ENCODE measurements at regions not wholly inside any gene's neighbourhood (a gene's known extent, or its start where the extent isn't known, plus 50 kb on each side); places are given as distances from the start of the nearest gene placed in this dataset.

DNA sequence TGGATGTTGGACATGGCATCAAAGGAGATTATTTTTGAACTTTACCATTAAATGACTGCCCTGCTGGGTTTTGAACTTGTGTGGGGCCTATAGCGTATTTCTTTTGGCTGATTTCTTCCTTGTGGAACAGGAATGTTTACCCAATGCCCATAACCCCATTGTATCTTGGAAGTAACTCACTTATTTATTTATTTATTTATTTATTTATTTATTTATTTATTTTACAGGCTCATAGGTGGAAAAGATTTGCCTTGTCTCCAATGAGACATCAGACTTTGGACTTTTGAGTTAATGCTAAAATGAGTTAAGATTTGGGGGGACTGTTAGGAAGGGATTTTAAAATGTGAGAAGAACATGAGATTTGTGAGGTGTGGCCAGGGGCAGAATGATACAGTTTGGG lies 273.1 kb downstream of the SLITRK2 start:
- Histone ChIP-seq H3K27me3 (ENCODE audit: insufficient read depth, low read length) (no peaks in the 10 kb centered on the region), H3K18ac (ENCODE audit: insufficient read length, low read depth, low read length) (no peak overlapping the region), H2BK5ac (ENCODE audit: insufficient read length, low read length) (no peak overlapping the region), H3K9ac (ENCODE audit: extremely low read depth, insufficient read length, low read length) (no peak overlapping the region), H2AK5ac (ENCODE audit: insufficient read length, low read length) (no peak overlapping the region), H4K8ac (replicated peaks; ENCODE audit: insufficient read length, low read depth, low read length) (no peak overlapping the region), H4K5ac (ENCODE audit: insufficient read length, low read depth, low read length) (no peak overlapping the region), H2BK15ac (ENCODE audit: low read depth, low read length) (no peak overlapping the region), H2BK12ac (ENCODE audit: insufficient read length, low read depth, low read length) (no peak overlapping the region), H3K56ac (ENCODE audit: insufficient read length, low read depth, low read length) (no peak overlapping the region), H3T11ph (ENCODE audit: low read length) (no peak overlapping the region), H3K4me2 (ENCODE audit: insufficient read depth, insufficient read length, low read length) (no peak overlapping the region), H2BK20ac (ENCODE audit: low read depth, low read length, poor library complexity, severe bottlenecking) (peak overlapping the region; percentile 32), H3K4me1 (ENCODE audit: insufficient read depth, low read length) (no peaks in the 10 kb centered on the region), H3K79me1 (ENCODE audit: insufficient read depth, low read depth, low read length, poor library complexity, severe bottlenecking) (no peaks in the 10 kb centered on the region), H2BK120ac (ENCODE audit: low read depth, low read length, poor library complexity, severe bottlenecking) (no peak overlapping the region), H4K20me1 (ENCODE audit: control insufficient read depth, insufficient read depth, insufficient read length) (no peaks in the 10 kb centered on the region), H3K4ac (ENCODE audit: low read depth, low read length) (no peak overlapping the region), H3K23ac (ENCODE audit: insufficient read length, low read depth, low read length) (no peak overlapping the region), H3K23me2 (ENCODE audit: insufficient read length, low read depth, low read length, poor library complexity, severe bottlenecking) (no peaks in the 10 kb centered on the region), H3K14ac (ENCODE audit: insufficient read depth, low read length) (no peak overlapping the region), H3K27ac (ENCODE audit: insufficient read length, low read depth, low read length) (no peak overlapping the region), H3K79me2 (ENCODE audit: insufficient read depth, low read length) (no peaks in the 10 kb centered on the region), H4K91ac (ENCODE audit: insufficient read length, low read depth, low read length) (no peak overlapping the region), H2AFZ (ENCODE audit: low read length) (no peak overlapping the region), H3K9me3 (ENCODE audit: control insufficient read depth, low read depth, low read length) (peaks cover 30% of the 10 kb centered on the region)
- no peak for DNase-seq
- TF ChIP-seq, protein P1, sequence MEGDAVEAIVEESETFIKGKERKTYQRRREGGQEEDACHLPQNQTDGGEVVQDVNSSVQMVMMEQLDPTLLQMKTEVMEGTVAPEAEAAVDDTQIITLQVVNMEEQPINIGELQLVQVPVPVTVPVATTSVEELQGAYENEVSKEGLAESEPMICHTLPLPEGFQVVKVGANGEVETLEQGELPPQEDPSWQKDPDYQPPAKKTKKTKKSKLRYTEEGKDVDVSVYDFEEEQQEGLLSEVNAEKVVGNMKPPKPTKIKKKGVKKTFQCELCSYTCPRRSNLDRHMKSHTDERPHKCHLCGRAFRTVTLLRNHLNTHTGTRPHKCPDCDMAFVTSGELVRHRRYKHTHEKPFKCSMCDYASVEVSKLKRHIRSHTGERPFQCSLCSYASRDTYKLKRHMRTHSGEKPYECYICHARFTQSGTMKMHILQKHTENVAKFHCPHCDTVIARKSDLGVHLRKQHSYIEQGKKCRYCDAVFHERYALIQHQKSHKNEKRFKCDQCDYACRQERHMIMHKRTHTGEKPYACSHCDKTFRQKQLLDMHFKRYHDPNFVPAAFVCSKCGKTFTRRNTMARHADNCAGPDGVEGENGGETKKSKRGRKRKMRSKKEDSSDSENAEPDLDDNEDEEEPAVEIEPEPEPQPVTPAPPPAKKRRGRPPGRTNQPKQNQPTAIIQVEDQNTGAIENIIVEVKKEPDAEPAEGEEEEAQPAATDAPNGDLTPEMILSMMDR (conservative IDR thresholded peaks at IDR 0.05), result no peak
- no CpG with 5 or more reads among the region's 1 CpG for WGBS (ENCODE audit: extremely low coverage, insufficient read length, low lambda C conversion rate)
- Mint-ChIP-seq H3K9me3 (peaks cover 73 to 77% of the 10 kb centered on the region in 2 experiments), H3K4me1 (peaks cover 6 to 8% of the 10 kb centered on the region in 2 experiments; a peak in 2 of 4 replicates), H3K36me3 (ENCODE audit: insufficient read depth in 1 of 3, low read depth in 3 of 3) (peaks cover 4 to 8% (median 6%) of the 10 kb centered on the region in 3 experiments; a peak in 5 of 7 replicates), H3K4me3 (no peak overlapping the region), H3K27me3 (ENCODE audit: low read depth) (no peaks in the 10 kb centered on the region), H3K27ac (no peak overlapping the region)

All from H9 (cell line).